Right kidney (tissue), 1 donor: ENCODE measurements at regions not wholly inside any gene's neighbourhood (a gene's known extent, or its start where the extent isn't known, plus 50 kb on each side); places are given as distances from the start of the nearest gene placed in this dataset.
"Not testable (repeated sequence)": the region's sequence is repeated elsewhere in the genome, so short reads cannot be mapped to it uniquely, and the experiment has no call there.

Experiments
- DNase-seq: peaks from one replicate; pipeline ENCODE4 v3.0.0-alpha.2; 2016

- DNase-seq, result no peak
Measured at GRCh38 chr3:5476403-5476802, 288.9 kb downstream of the EDEM1 start.

- no peak for DNase-seq
Measured at GRCh38 chr3:5479229-5479799, 291.8 kb downstream of the EDEM1 start.

- DNase-seq, result no peak
Measured at GRCh38 chr3:5480190-5480589, 292.7 kb downstream of the EDEM1 start.

GRCh38 chr3:5485427-5485826 lies 297.9 kb downstream of the EDEM1 start:
- no peak for DNase-seq

GRCh38 chr3:5488771-5489170 lies 301.3 kb downstream of the EDEM1 start:
- DNase-seq, result no peak

- DNase-seq, result no peak
Measured at GRCh38 chr3:5489536-5489935, 302.0 kb downstream of the EDEM1 start.

GRCh38 chr3:5494905-5495519 lies 307.5 kb downstream of the EDEM1 start:
- no peak for DNase-seq

- no peak for DNase-seq
Measured at GRCh38 chr3:5497497-5497896, 310.0 kb downstream of the EDEM1 start.

- DNase-seq, result no peak
Measured at GRCh38 chr3:5498981-5499380, 311.5 kb downstream of the EDEM1 start.

- DNase-seq, result no peak
Measured at GRCh38 chr3:5499404-5499803, 311.9 kb downstream of the EDEM1 start.

GRCh38 chr3:5503136-5503535 lies 315.6 kb downstream of the EDEM1 start:
- no peak for DNase-seq

GRCh38 chr3:5504135-5504534 lies 316.6 kb downstream of the EDEM1 start:
- DNase-seq, result no peak

- DNase-seq, result no peak
Measured at GRCh38 chr3:5505163-5505562, 317.7 kb downstream of the EDEM1 start.

- DNase-seq, result no peak
Measured at GRCh38 chr3:5505997-5506396, 318.5 kb downstream of the EDEM1 start.

- not testable (repeated sequence) for DNase-seq
Measured at GRCh38 chr3:5508860-5509259, 321.4 kb downstream of the EDEM1 start.

- DNase-seq, result no peak
Measured at GRCh38 chr3:5510300-5510699, 322.8 kb downstream of the EDEM1 start.

GRCh38 chr3:5517921-5518320 lies 330.4 kb downstream of the EDEM1 start:
- DNase-seq, result no peak

GRCh38 chr3:5520237-5520636 lies 332.7 kb downstream of the EDEM1 start:
- DNase-seq, result no peak

GRCh38 chr3:5523125-5523524 lies 335.6 kb downstream of the EDEM1 start:
- DNase-seq, result no peak

- DNase-seq, result no peak
Measured at GRCh38 chr3:5531039-5531438, 343.5 kb downstream of the EDEM1 start.

- DNase-seq, result no peak
Measured at GRCh38 chr3:5531741-5532290, 344.3 kb downstream of the EDEM1 start.

GRCh38 chr3:5540532-5540931 lies 353.0 kb downstream of the EDEM1 start:
- DNase-seq, result no peak

- no peak for DNase-seq
Measured at GRCh38 chr3:5542472-5542871, 355.0 kb downstream of the EDEM1 start.

GRCh38 chr3:5543047-5543446 lies 355.5 kb downstream of the EDEM1 start:
- no peak for DNase-seq
